ENCODE measurements at regions not wholly inside any gene's neighbourhood (a gene's known extent, or its start where the extent isn't known, plus 50 kb on each side); places are given as distances from the start of the nearest gene placed in this dataset.
"Not testable (repeated sequence)": the region's sequence is repeated elsewhere in the genome, so short reads cannot be mapped to it uniquely, and the experiment has no call there.

DNA sequence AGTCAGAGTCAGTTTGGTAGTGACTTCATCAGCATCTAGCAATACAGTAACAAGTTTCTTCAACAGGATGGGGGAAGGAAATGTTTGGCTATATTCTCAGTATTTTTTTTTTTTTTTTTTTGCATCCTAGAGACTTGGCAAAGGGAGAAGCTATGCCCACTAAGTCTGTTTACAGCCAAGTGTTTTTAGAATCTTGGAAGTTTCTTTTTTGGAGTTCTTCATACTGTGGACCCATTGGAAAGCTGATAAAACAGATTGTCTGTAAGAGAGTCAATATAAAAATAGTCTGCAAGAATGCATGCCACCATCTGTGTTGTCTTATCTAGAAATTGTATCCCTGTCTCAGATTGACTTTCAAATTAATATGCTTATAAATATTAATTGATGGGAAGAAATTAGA, 171.2 kb downstream of the ADCYAP1 start:
- DNase-seq (ENCODE audit: low spot score in 2 of 2): no peak
- in situ Hi-C loops (cut with MboI; ENCODE audit: low sequenced_read_pairs): no loop called here
- H3K4me1 ChIP-seq: no peaks in the 10 kb centered on the region
- H3K27me3 ChIP-seq (ENCODE audit: low read depth): no peaks in the 10 kb centered on the region
- no peaks in the 10 kb centered on the region for H3K36me3 ChIP-seq (replicated peaks)
- no peak overlapping the region for H3K4me3 ChIP-seq
- H3K9me3 ChIP-seq: no peaks in the 10 kb centered on the region

DNA sequence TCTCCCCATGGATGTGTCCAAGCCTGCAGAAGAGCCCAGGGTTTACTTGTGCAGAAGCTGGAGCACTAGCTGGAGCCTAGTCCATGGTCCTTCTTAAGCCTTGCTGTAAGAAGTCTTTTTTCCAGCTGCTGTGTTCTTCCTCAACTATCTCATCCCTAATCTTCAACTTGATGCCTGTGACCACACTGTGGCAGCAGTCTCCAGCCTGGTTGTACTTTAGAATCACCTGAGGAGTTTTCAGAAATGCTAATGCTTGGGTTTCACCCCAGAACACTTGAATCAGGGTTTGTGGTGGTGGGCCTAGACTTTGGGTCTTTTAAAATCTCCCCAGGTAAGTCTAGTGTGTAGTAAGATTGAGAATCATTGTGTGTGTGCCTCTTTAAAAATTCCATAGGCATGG, 173.6 kb downstream of the ADCYAP1 start:
- no peak for DNase-seq (ENCODE audit: low spot score in 2 of 2)
- Histone ChIP-seq H3K27me3 (ENCODE audit: low read depth) (no peaks in the 10 kb centered on the region), H3K4me1 (no peaks in the 10 kb centered on the region), H3K4me3 (no peak overlapping the region), H3K9me3 (no peaks in the 10 kb centered on the region), H3K36me3 (replicated peaks) (no peaks in the 10 kb centered on the region)
- in situ Hi-C loops (cut with MboI; ENCODE audit: low sequenced_read_pairs): no loop called here

DNA sequence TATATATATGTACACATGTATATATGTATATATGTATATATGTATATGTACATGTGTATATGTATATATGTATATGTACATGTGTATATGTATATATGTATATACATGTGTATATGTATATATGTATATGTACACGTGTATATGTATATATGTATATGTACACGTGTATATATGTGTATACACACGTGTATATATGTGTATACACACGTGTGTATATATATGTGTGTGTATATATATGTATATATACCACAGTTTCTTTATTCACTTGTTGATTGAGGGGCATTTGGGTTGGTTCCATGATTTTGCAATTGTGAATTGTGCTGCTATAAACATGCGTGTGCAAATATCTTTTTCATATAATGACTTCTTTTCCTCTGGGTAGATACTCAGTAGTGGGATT, 179.0 kb downstream of the ADCYAP1 start:
- H3K27me3 ChIP-seq (ENCODE audit: low read depth); H3K4me1 ChIP-seq; in situ Hi-C loops (cut with MboI; ENCODE audit: low sequenced_read_pairs); H3K36me3 ChIP-seq (replicated peaks); DNase-seq (ENCODE audit: low spot score in 2 of 2); H3K4me3 ChIP-seq; H3K9me3 ChIP-seq: not testable (repeated sequence)

DNA sequence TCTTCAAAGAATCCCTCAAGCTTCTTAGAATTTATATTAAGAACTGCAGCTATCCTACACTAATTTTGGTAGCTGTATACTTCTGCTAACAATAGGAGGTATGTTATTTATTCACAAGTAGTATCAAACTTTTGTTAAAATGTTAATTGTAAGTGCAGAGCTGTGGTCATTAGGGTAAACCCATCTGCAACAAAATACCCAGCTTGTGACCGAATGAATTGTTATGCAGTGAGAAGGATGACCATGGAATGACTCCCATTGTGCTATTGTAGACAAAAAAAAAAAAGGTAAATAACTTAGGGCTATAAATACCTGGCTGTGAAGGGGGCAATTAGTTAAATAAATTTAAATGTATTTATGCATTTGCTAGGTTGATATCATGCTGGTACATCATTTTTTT, 186.1 kb downstream of the ADCYAP1 start:
- H3K4me3 ChIP-seq: no peak overlapping the region
- no peaks in the 10 kb centered on the region for H3K9me3 ChIP-seq
- in situ Hi-C loops (cut with MboI; ENCODE audit: low sequenced_read_pairs): no loop called here
- peak in 1 of 2 experiments; percentile 36 for DNase-seq (ENCODE audit: low spot score in 2 of 2)
- no peaks in the 10 kb centered on the region; the same call in 1 of the 2 replicates for H3K4me1 ChIP-seq
- H3K36me3 ChIP-seq (replicated peaks): no peaks in the 10 kb centered on the region
- peaks cover 3% of the 10 kb centered on the region; the same call in 1 of the 2 replicates for H3K27me3 ChIP-seq (ENCODE audit: low read depth)

DNA sequence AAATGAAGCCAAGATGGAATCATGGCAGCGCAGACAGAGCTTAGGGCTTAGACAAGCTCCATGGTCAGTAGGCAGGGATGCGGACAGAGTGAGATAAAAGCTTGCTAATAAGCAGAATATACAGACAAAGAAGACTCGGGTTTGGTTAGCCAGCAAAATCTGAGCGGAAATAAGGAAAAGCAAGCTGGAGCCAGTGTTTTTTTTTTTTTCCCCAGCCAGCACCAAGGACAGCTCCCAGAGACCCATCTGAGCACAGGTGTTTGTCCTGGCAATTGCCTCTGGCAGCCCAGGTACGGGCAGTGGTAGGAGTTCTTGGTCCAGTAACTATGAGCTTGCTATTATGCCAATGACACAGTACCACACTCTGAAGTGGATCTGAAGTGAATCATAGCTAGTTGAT, 187.6 kb downstream of the ADCYAP1 start:
- no peaks in the 10 kb centered on the region; the same call in 1 of the 2 replicates for H3K4me1 ChIP-seq
- no peaks in the 10 kb centered on the region for H3K36me3 ChIP-seq (replicated peaks)
- in situ Hi-C loops (cut with MboI; ENCODE audit: low sequenced_read_pairs): no loop called here
- H3K27me3 ChIP-seq (ENCODE audit: low read depth): peaks cover 3% of the 10 kb centered on the region; the same call in 1 of the 2 replicates
- DNase-seq (ENCODE audit: low spot score in 2 of 2): peak in 1 of 2 experiments; percentile 18
- H3K9me3 ChIP-seq: no peaks in the 10 kb centered on the region
- no peak overlapping the region for H3K4me3 ChIP-seq

DNA sequence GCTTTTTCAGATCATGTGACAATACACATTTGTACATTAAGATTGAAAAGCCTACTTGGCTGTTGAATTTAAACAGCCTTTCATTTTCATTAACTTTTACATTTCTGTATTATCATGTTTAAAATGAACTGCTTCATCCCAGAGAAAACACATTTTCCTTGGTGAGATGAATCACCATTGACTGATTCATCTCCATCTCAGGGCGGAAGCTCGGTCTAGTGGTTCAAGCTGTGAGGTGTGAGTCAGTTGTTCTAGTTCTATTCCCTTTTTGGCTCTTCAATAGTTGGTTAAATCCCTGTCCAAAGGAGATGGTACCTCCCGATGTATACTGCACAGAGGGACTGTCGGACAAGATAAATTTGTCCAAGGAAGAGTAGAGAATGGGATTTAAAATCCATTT, 189.7 kb downstream of the ADCYAP1 start:
- DNase-seq (ENCODE audit: low spot score in 2 of 2): no peak
- Histone ChIP-seq H3K36me3 (replicated peaks) (no peaks in the 10 kb centered on the region), H3K27me3 (ENCODE audit: low read depth) (peaks cover 3% of the 10 kb centered on the region; the same call in 1 of the 2 replicates), H3K9me3 (no peaks in the 10 kb centered on the region), H3K4me3 (no peak overlapping the region), H3K4me1 (no peaks in the 10 kb centered on the region; the same call in 1 of the 2 replicates)
- in situ Hi-C loops (cut with MboI; ENCODE audit: low sequenced_read_pairs): no loop called here

DNA sequence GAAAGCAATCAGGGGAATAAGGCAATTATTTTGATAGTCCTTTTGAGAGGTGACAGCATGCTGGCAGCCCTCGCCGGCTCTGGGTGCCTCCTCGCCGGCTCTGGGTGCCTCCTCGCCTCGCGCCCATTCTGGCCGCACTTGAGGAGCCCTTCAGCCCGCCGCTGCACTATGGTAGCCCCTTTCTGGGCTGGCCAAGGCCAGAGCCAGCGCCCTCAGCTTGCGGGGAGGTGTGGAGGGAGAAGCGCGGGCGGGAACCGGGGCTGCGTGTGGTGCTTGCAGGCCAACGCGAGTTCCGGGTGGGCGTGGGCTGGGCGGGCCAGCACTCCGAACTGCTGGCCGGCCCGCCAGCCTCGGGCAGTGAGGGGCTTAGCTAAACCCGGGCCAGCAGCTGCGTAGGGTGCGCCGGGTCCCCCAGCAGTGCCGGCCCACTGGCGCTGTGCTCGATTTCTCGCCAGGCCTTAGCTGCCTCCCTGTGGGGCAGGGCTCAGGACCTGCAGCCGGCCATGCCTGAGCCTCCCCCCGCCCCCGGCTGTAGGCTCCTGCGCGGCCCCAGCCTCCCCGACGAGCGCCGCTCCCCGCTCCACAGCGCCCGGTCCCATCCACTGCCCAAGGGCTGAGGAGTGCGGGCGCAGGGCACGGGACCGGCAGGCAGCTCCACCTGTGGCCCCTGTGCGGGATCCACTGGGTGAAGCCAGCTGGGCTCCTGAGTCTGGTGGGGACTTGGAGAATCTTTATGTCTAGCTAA, 193.5 kb downstream of the ADCYAP1 start:
- in situ Hi-C loops (cut with MboI; ENCODE audit: low sequenced_read_pairs); DNase-seq (ENCODE audit: low spot score in 2 of 2); H3K4me1 ChIP-seq; H3K4me3 ChIP-seq; H3K36me3 ChIP-seq (replicated peaks); H3K9me3 ChIP-seq; H3K27me3 ChIP-seq (ENCODE audit: low read depth): not testable (repeated sequence)

DNA sequence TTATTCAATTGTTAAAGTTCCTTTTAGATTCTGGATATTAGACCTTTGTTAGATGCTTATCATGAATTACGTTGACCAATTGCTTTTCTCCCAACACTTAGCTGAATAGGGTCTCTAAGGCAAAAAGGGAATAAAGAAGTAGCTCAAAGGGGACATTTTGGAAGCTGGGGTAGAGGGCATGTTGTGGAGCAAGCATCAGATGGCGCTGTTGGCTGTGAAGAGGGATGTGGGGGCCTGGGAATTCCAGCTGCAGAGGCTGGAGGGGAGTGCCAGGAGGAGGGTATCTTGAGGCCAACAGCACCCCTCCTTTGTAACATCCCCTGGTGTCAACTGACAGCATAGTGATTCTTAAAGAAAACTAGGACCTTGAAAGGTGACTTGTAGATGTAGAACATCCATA, 198.2 kb downstream of the ADCYAP1 start:
- DNase-seq (ENCODE audit: low spot score in 2 of 2): no peak
- Histone ChIP-seq H3K36me3 (replicated peaks) (no peaks in the 10 kb centered on the region), H3K27me3 (ENCODE audit: low read depth) (peaks cover 4% of the 10 kb centered on the region; the same call in 1 of the 2 replicates), H3K4me1 (no peaks in the 10 kb centered on the region), H3K9me3 (no peaks in the 10 kb centered on the region), H3K4me3 (no peak overlapping the region)
- in situ Hi-C loops (cut with MboI; ENCODE audit: low sequenced_read_pairs): no loop called here

DNA sequence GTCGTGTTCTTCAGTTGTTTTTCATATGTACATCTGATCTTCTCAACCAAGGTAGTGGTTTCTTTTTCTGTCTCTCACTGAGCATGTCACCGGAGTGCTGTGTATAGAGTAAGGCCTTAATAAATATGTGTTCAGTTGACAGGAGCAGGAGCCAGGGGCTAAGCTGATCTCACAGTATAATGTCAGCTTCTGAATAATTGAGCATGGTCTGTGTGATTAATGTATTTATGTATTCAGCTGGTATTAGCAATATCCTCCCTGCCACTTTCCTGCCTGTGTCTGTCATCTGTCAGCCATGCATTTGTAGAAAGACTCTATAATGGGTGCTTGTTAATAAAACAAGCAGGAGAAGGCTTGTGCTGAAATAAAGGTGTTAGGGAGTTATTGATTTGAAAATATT, 198.9 kb downstream of the ADCYAP1 start:
- Histone ChIP-seq H3K27me3 (ENCODE audit: low read depth) (peaks cover 4% of the 10 kb centered on the region; the same call in 1 of the 2 replicates), H3K9me3 (no peaks in the 10 kb centered on the region), H3K4me3 (no peak overlapping the region), H3K4me1 (no peaks in the 10 kb centered on the region), H3K36me3 (replicated peaks) (no peaks in the 10 kb centered on the region)
- in situ Hi-C loops (cut with MboI; ENCODE audit: low sequenced_read_pairs): no loop called here
- no peak for DNase-seq (ENCODE audit: low spot score in 2 of 2)

DNA sequence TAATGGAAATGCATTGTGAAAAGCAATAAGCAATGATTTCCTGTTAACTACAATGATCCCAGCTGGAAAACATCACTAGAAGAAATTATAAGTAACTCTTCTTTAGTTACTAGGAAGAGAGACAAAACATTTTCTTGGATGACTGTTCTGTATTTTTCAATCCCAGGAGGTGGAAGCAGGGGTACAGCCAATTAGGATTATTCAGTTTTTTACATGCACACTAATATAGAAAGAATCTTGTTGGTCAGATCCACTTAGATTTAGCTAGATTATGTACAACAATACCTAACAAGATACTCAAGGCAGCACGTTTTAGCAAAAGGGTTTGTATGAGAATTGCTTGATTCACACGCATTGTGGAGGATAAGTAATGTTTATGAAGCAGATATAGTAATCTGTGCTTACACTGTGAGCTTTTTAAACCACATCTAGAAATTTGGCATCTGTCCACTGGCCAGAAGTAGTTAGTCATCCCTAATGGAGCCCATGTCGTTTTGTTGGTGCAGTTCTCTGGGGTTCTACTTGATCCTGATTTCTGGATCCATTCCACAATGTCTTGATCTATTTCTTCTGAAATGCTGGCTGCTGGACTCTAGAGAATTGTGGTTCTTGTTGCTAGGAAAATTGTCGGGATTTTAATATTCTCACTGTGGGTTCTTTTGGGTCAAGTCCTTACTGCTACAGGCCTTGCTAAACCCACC, 199.7 kb downstream of the ADCYAP1 start:
- no peak overlapping the region for H3K4me3 ChIP-seq

DNA sequence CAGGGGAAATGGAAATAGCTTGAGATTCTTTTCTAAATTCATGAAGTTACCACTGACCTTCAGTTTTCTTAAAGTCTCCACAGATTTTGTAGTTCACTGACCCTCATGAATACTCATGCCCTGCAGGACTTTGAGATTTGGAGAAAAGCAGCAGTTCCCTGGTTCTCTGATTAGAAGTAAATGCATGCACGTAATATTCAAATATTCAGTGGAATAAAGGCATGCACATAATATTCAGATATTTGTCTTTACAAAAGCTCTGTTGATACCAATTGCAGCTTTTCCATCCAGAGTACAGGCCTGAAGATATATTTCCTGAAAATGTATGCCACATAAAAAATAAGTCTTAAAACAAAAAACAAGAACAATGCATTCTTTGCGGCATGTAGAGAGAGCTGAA, 219.8 kb downstream of the ADCYAP1 start:
- H3K9me3 ChIP-seq: no peaks in the 10 kb centered on the region
- DNase-seq (ENCODE audit: low spot score in 2 of 2): no peak
- in situ Hi-C loops (cut with MboI; ENCODE audit: low sequenced_read_pairs): no loop called here
- no peaks in the 10 kb centered on the region for H3K36me3 ChIP-seq (replicated peaks)
- H3K27me3 ChIP-seq (ENCODE audit: low read depth): no peaks in the 10 kb centered on the region; the same call in 1 of the 2 replicates
- no peak overlapping the region for H3K4me3 ChIP-seq
- no peaks in the 10 kb centered on the region for H3K4me1 ChIP-seq

More for the DNA sequence above, 199.7 kb downstream of the ADCYAP1 start:
- peaks cover 7% of the 10 kb centered on the region; the same call in 1 of the 2 replicates for H3K27me3 ChIP-seq (ENCODE audit: low read depth)
- no peaks in the 10 kb centered on the region for H3K36me3 ChIP-seq (replicated peaks)
- in situ Hi-C loops (cut with MboI; ENCODE audit: low sequenced_read_pairs): no loop called here
- no peaks in the 10 kb centered on the region for H3K9me3 ChIP-seq
- DNase-seq (ENCODE audit: low spot score in 2 of 2): no peak
- no peaks in the 10 kb centered on the region for H3K4me1 ChIP-seq

DNA sequence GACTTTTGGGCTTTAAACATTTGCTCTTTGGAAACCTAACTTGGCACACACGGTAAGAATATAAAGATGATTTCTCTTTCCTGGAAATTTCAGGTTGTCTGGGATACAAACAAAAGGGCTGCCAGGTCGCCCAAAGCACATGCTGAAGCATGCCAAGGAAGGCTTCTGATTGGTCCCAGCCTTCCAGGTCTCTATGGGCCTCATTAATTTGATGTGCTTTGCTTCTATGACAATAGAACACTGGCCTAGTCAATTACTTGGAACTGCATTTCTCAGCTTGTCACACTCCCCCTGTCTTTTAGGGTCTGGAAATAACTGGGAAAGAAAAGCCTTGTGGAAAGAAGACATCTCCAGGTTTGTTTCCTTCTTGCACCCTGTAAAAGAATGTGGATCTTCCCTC, 228.9 kb downstream of the ADCYAP1 start:
- Histone ChIP-seq H3K9me3 (no peaks in the 10 kb centered on the region), H3K27me3 (ENCODE audit: low read depth) (no peaks in the 10 kb centered on the region; the same call in 1 of the 2 replicates), H3K4me3 (no peak overlapping the region), H3K4me1 (no peaks in the 10 kb centered on the region), H3K36me3 (replicated peaks) (no peaks in the 10 kb centered on the region)
- in situ Hi-C loops (cut with MboI; ENCODE audit: low sequenced_read_pairs): no loop called here
- no peak for DNase-seq (ENCODE audit: low spot score in 2 of 2)

DNA sequence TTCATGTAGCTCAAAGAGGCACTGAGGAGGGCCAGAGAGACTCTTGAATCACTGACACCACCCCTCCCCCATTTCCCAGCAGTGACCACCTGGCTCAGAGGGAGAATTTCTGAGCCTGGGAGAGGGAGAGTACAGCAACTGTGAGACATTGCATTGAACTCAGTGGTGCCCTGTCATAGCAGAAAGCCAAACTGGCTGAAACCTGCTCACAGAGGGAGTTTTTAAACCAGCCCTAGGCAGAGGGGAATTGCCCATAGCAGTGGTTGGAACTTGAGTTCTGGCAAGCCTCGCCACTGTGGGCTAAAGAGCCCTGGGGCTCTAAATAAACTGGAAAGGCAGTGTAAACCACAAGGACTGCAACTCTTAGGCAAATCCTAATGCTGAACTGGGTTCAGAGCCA, 243.1 kb downstream of the ADCYAP1 start:
- no peak for DNase-seq (ENCODE audit: low spot score in 2 of 2)
- no peaks in the 10 kb centered on the region for H3K36me3 ChIP-seq (replicated peaks)
- in situ Hi-C loops (cut with MboI; ENCODE audit: low sequenced_read_pairs): no loop called here

DNA sequence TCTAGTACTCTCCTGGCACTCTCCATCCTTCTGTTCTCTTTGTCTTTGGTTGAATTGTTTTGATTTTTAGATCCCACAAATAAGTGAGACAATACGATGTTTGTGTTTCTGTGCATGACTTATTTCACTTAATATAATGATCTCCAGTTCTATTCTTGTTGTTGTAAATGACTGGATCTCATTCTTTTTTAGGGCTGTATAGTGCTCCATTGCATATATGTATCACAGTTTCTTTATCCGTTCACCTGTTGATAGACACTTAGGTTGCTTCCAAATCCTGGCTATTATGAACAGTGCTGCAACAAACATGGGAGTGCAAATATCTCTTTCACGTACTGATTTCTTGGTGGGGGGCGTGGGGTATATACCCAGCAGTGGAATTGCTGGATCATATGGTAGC, 245.0 kb downstream of the ADCYAP1 start:
- DNase-seq (ENCODE audit: low spot score in 2 of 2): no peak
- Histone ChIP-seq H3K4me1 (no peaks in the 10 kb centered on the region), H3K27me3 (ENCODE audit: low read depth) (no peaks in the 10 kb centered on the region), H3K9me3 (no peaks in the 10 kb centered on the region), H3K36me3 (replicated peaks) (no peaks in the 10 kb centered on the region), H3K4me3 (no peak overlapping the region)
- in situ Hi-C loops (cut with MboI; ENCODE audit: low sequenced_read_pairs): no loop called here

More for the DNA sequence above, 243.1 kb downstream of the ADCYAP1 start:
- H3K4me1 ChIP-seq: no peaks in the 10 kb centered on the region
- no peaks in the 10 kb centered on the region for H3K9me3 ChIP-seq
- no peak overlapping the region for H3K4me3 ChIP-seq
- no peaks in the 10 kb centered on the region for H3K27me3 ChIP-seq (ENCODE audit: low read depth)

Data from HAP-1 (cell line).